SK-N-SH (cell line): ENCODE measurements at regions not wholly inside any gene's neighbourhood (a gene's known extent, or its start where the extent isn't known, plus 50 kb on each side); places are given as distances from the start of the nearest gene placed in this dataset.

Experiments
- EP300 ChIP-seq, 2 experiments: IDR thresholded peaks; 2 replicates each; pipeline versions ENCODE4 v1.4.0 to v1.6.1; 2012; ENCODE audit warnings: borderline replicate concordance in 1 of 2, low read depth in 1 of 2, low read length in 1 of 2
- GABPA ChIP-seq: IDR thresholded peaks from 2 replicates; pipeline ENCODE4 v1.4.0; 2012; ENCODE audit warnings: low read depth, mild to moderate bottlenecking
- RAD21 ChIP-seq: IDR thresholded peaks from 2 replicates; pipeline ENCODE4 v1.6.1; 2012; ENCODE audit warnings: mild to moderate bottlenecking, low read length
- TF ChIP-seq, protein P1 (sequence below): fragments of 200-600 bp; sonication (generic); IDR thresholded peaks from 2 replicates; pipeline ENCODE4 v1.6.1; 2017; ENCODE audit warnings: antibody characterized with exemption, mild to moderate bottlenecking, moderate library complexity
- TF ChIP-seq, protein P2 (sequence below): IDR thresholded peaks from 2 replicates; pipeline ENCODE4 v1.6.1; 2012; ENCODE audit warnings: mild to moderate bottlenecking, low read depth, low read length, moderate library complexity

DNA sequence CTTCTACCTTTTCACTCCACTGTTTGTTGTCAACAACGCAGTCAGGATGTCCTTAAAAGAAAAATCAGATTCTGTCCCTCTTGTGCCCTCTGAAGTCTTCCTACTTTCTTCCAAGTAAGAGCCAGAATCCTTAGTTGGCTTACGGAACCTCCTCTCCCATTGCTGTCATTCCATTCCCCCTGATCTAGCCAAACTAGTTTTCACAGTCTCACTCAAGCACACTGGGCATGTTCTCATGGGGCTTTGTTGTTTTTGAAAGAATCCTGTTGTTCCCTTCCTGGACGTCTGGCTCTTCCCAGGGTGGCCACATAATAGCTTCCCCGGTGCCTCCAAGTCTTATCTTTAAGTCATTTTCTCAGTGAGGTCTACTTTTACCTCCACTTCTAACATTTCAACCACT, 158.6 kb upstream of the ELAC2 start:
- no peak for TF ChIP-seq EP300 (IDR thresholded peaks at IDR 0.05; ENCODE audit: borderline replicate concordance in 1 of 2, low read depth in 1 of 2, low read length in 1 of 2)
- TF ChIP-seq, protein P1, sequence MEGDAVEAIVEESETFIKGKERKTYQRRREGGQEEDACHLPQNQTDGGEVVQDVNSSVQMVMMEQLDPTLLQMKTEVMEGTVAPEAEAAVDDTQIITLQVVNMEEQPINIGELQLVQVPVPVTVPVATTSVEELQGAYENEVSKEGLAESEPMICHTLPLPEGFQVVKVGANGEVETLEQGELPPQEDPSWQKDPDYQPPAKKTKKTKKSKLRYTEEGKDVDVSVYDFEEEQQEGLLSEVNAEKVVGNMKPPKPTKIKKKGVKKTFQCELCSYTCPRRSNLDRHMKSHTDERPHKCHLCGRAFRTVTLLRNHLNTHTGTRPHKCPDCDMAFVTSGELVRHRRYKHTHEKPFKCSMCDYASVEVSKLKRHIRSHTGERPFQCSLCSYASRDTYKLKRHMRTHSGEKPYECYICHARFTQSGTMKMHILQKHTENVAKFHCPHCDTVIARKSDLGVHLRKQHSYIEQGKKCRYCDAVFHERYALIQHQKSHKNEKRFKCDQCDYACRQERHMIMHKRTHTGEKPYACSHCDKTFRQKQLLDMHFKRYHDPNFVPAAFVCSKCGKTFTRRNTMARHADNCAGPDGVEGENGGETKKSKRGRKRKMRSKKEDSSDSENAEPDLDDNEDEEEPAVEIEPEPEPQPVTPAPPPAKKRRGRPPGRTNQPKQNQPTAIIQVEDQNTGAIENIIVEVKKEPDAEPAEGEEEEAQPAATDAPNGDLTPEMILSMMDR = no peak
- TF ChIP-seq RAD21 = no peak
- TF ChIP-seq GABPA = no peak
- TF ChIP-seq, protein P2, sequence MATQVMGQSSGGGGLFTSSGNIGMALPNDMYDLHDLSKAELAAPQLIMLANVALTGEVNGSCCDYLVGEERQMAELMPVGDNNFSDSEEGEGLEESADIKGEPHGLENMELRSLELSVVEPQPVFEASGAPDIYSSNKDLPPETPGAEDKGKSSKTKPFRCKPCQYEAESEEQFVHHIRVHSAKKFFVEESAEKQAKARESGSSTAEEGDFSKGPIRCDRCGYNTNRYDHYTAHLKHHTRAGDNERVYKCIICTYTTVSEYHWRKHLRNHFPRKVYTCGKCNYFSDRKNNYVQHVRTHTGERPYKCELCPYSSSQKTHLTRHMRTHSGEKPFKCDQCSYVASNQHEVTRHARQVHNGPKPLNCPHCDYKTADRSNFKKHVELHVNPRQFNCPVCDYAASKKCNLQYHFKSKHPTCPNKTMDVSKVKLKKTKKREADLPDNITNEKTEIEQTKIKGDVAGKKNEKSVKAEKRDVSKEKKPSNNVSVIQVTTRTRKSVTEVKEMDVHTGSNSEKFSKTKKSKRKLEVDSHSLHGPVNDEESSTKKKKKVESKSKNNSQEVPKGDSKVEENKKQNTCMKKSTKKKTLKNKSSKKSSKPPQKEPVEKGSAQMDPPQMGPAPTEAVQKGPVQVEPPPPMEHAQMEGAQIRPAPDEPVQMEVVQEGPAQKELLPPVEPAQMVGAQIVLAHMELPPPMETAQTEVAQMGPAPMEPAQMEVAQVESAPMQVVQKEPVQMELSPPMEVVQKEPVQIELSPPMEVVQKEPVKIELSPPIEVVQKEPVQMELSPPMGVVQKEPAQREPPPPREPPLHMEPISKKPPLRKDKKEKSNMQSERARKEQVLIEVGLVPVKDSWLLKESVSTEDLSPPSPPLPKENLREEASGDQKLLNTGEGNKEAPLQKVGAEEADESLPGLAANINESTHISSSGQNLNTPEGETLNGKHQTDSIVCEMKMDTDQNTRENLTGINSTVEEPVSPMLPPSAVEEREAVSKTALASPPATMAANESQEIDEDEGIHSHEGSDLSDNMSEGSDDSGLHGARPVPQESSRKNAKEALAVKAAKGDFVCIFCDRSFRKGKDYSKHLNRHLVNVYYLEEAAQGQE = no peak
